ENCODE measurements at regions not wholly inside any gene's neighbourhood (a gene's known extent, or its start where the extent isn't known, plus 50 kb on each side); places are given as distances from the start of the nearest gene placed in this dataset.

GRCh38 chr21:27569091-27569490, 602.2 kb upstream of the ADAMTS5 start:
- TF ChIP-seq CTCF (IDR thresholded peaks at IDR 0.05) = no peak
- TF ChIP-seq POLR2A (IDR thresholded peaks at IDR 0.05) = no peak

Data from uterus (tissue), 2 donors.